ENCODE measurements at regions not wholly inside any gene's neighbourhood (a gene's known extent, or its start where the extent isn't known, plus 50 kb on each side); places are given as distances from the start of the nearest gene placed in this dataset.

DNA sequence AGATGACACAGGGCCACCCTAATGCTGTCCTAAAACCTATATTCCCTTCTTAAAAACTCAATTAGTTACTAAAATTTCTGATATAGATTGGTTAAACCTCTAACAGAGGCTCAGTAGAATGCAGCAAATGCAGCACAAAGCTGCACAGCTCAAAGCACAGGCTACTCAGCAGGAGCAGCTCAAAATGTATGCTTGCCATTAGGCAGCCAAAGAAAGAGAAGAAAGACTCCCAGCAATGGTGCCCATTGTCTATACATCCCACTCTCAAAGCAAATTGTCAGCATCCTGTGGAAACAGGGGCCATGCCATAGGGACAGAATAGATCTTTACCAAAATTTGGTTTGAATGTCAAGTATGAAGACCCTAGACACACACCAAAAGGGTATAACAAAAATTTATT lies 73.5 kb downstream of the TFPI2 start (continued):
- TF ChIP-seq SP7 (tag by site-specific recombination; IDR thresholded peaks at IDR 0.05) (no peak), ZNF112 (tag by site-specific recombination; IDR thresholded peaks at IDR 0.05) (no peak), ZNF19 (tag by site-specific recombination; IDR thresholded peaks at IDR 0.05; ENCODE audit: low read depth) (no peak), ZFP37 (tag by site-specific recombination; IDR thresholded peaks at IDR 0.05) (no peak), ZNF701 (tag by site-specific recombination; IDR thresholded peaks at IDR 0.05) (no peak), OSR2 (tag by site-specific recombination; IDR thresholded peaks at IDR 0.05) (no peak)

GRCh38 chr7:93813514-93813913 lies 77.0 kb downstream of the TFPI2 start:
- POLR2A ChIA-PET, result no interaction called here

DNA sequence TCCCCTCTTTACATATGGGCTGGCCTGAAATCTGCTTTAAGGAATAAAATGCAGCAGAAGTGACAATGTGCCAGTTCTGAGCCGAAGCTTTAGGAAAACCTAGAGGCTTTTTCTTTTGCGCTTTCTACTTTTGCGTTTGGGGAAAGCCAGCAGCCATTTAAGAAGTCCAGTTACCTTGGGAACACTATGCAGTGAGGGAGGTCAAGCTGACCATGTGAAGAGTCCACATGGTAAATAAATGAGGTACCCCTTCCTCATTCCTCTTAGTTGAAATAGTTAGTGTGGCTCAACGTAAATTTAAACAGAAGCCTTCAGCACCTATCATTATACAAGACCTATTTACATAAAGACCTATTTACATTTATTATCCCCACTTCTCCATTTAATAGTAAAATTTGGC lies 78.5 kb downstream of the TFPI2 start:
- no peaks in the 10 kb centered on the region for H3K36me3 ChIP-seq (ENCODE audit: control insufficient read depth in 2 of 2, insufficient read depth in 1 of 2, low read length in 2 of 2)
- ChIA-PET CTCF (interaction anchor here (0.6 kb wide), 1 partner anchor 95 kb away, joined by 3 read pairs; no protein-coding TSS in a partner anchor), POLR2A (no interaction called here)
- no peaks in the 10 kb centered on the region for H3K4me1 ChIP-seq (ENCODE audit: control insufficient read depth, insufficient read depth, low read length)
- no peak overlapping the region for H3K27ac ChIP-seq (ENCODE audit: extremely low read depth, low read depth, low read length)
- H3K9me3 ChIP-seq (ENCODE audit: control insufficient read depth, insufficient read depth, low read depth, low read length), result no peaks in the 10 kb centered on the region
- H3K4me3 ChIP-seq (ENCODE audit: low read depth, low read length), result no peak overlapping the region
- no peak for TF ChIP-seq MZF1 (tag by site-specific recombination; IDR thresholded peaks at IDR 0.05; ENCODE audit: borderline replicate concordance)
- TF ChIP-seq TRIM28 (IDR thresholded peaks at IDR 0.05; ENCODE audit: borderline replicate concordance, low read length), result no peak
- TF ChIP-seq ZBTB21 (tag by site-specific recombination; IDR thresholded peaks at IDR 0.05), result no peak
- TF ChIP-seq ZNF132 (tag by site-specific recombination; IDR thresholded peaks at IDR 0.05; ENCODE audit: borderline replicate concordance), result no peak
- TF ChIP-seq ZSCAN30 (tag by site-specific recombination; IDR thresholded peaks at IDR 0.05), result no peak
- TF ChIP-seq ZNF501 (tag by site-specific recombination; IDR thresholded peaks at IDR 0.05), result no peak
- no peak for TF ChIP-seq TSHZ1 (tag by site-specific recombination; IDR thresholded peaks at IDR 0.05; ENCODE audit: borderline replicate concordance)
- TF ChIP-seq ZFP41 (tag by site-specific recombination; IDR thresholded peaks at IDR 0.05; ENCODE audit: borderline replicate concordance), result no peak
- no peak for TF ChIP-seq ZNF350 (tag by site-specific recombination; IDR thresholded peaks at IDR 0.05)

More at GRCh38 chr7:93813514-93813913, 77.0 kb downstream of the TFPI2 start:
- Histone ChIP-seq H3K36me3 (ENCODE audit: control insufficient read depth in 2 of 2, insufficient read depth in 1 of 2, low read length in 2 of 2) (no peaks in the 10 kb centered on the region), H3K27ac (ENCODE audit: extremely low read depth, low read depth, low read length) (no peak overlapping the region), H3K4me3 (ENCODE audit: low read depth, low read length) (no peak overlapping the region), H3K9me3 (ENCODE audit: control insufficient read depth, insufficient read depth, low read depth, low read length) (no peaks in the 10 kb centered on the region), H3K4me1 (ENCODE audit: control insufficient read depth, insufficient read depth, low read length) (no peaks in the 10 kb centered on the region)
- no peak for TF ChIP-seq ZNF544 (tag by site-specific recombination; IDR thresholded peaks at IDR 0.05)
- no peak for TF ChIP-seq ZNF768 (tag by site-specific recombination; IDR thresholded peaks at IDR 0.05)
- TF ChIP-seq ZNF600 (tag by site-specific recombination; IDR thresholded peaks at IDR 0.05), result no peak
- TF ChIP-seq ZNF837 (tag by site-specific recombination; IDR thresholded peaks at IDR 0.05), result no peak
- no peak for TF ChIP-seq ZNF19 (tag by site-specific recombination; IDR thresholded peaks at IDR 0.05; ENCODE audit: low read depth)
- TF ChIP-seq ZBTB7A (tag by site-specific recombination; IDR thresholded peaks at IDR 0.05; ENCODE audit: low read depth), result no peak
- no peak for TF ChIP-seq YY2 (tag by site-specific recombination; IDR thresholded peaks at IDR 0.05)
- TF ChIP-seq, protein P1, sequence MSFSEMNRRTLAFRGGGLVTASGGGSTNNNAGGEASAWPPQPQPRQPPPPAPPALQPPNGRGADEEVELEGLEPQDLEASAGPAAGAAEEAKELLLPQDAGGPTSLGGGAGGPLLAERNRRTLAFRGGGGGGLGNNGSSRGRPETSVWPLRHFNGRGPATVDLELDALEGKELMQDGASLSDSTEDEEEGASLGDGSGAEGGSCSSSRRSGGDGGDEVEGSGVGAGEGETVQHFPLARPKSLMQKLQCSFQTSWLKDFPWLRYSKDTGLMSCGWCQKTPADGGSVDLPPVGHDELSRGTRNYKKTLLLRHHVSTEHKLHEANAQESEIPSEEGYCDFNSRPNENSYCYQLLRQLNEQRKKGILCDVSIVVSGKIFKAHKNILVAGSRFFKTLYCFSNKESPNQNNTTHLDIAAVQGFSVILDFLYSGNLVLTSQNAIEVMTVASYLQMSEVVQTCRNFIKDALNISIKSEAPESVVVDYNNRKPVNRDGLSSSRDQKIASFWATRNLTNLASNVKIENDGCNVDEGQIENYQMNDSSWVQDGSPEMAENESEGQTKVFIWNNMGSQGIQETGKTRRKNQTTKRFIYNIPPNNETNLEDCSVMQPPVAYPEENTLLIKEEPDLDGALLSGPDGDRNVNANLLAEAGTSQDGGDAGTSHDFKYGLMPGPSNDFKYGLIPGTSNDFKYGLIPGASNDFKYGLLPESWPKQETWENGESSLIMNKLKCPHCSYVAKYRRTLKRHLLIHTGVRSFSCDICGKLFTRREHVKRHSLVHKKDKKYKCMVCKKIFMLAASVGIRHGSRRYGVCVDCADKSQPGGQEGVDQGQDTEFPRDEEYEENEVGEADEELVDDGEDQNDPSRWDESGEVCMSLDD (tag by site-specific recombination; IDR thresholded peaks at IDR 0.05), result no peak
- TF ChIP-seq KLF17 (tag by site-specific recombination; IDR thresholded peaks at IDR 0.05), result no peak
- TF ChIP-seq ZNF404 (tag by site-specific recombination; IDR thresholded peaks at IDR 0.05), result no peak
- TF ChIP-seq ZNF221 (tag by site-specific recombination; IDR thresholded peaks at IDR 0.05; ENCODE audit: borderline replicate concordance), result no peak
- TF ChIP-seq ZNF274 (IDR thresholded peaks at IDR 0.05; ENCODE audit: low read length), result no peak
- TF ChIP-seq ZNF274 (tag by site-specific recombination; IDR thresholded peaks at IDR 0.05; ENCODE audit: borderline replicate concordance), result no peak
- TF ChIP-seq, protein P2, sequence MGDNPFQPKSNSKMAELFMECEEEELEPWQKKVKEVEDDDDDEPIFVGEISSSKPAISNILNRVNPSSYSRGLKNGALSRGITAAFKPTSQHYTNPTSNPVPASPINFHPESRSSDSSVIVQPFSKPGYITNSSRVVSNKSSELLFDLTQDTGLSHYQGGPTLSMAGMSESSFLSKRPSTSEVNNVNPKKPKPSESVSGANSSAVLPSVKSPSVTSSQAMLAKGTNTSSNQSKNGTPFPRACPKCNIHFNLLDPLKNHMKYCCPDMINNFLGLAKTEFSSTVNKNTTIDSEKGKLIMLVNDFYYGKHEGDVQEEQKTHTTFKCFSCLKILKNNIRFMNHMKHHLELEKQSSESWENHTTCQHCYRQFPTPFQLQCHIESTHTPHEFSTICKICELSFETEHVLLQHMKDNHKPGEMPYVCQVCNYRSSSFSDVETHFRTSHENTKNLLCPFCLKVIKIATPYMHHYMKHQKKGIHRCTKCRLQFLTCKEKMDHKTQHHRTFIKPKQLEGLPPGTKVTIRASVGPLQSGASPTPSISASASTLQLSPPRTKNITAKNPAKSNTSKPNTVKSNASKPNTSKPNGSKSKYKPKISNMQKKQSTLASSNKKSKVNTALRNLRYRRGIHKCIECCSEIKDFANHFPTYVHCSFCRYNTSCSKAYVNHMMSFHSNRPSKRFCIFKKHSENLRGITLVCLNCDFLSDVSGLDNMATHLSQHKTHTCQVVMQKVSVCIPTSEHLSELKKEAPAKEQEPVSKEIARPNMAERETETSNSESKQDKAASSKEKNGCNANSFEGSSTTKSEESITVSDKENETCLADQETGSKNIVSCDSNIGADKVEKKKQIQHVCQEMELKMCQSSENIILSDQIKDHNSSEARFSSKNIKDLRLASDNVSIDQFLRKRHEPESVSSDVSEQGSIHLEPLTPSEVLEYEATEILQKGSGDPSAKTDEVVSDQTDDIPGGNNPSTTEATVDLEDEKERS (tag by site-specific recombination; IDR thresholded peaks at IDR 0.05), result no peak
- CTCF ChIA-PET, result no interaction called here
